Breast epithelium (tissue), 4 donors: ENCODE measurements at regions not wholly inside any gene's neighbourhood (a gene's known extent, or its start where the extent isn't known, plus 50 kb on each side); places are given as distances from the start of the nearest gene placed in this dataset.
A peak's percentile ranks its signal among the peaks of the same experiment; 100 is the strongest.

ENCODE experiments used
- DNase-seq, 2 donors: peaks; one replicate each; pipeline ENCODE4 v3.0.0-alpha.2; 2019; ENCODE audit warnings: low spot score in 2 of 2
- H3K27ac ChIP-seq, 2 donors: fragments of 200-600 bp; sonication (generic) in 1 of 2; one replicate each; pipeline ENCODE4 v1.5.1; 2016 to 2019; ENCODE audit warnings: mild to moderate bottlenecking in 1 of 2
- H3K27me3 ChIP-seq, 2 donors: fragments of 200-600 bp; sonication (generic) in 1 of 2; one replicate each; pipeline versions ENCODE4 v1.5.1 to v1.6.0; 2017 to 2019; ENCODE audit warnings: control low read depth in 1 of 2, mild to moderate bottlenecking in 1 of 2
- H3K36me3 ChIP-seq: fragments of 200-600 bp; one replicate; pipeline ENCODE4 v1.5.1; 2019
- H3K4me1 ChIP-seq, 2 donors: fragments of 200-600 bp; sonication (generic); one replicate each; pipeline ENCODE4 v1.5.1; 2016 to 2019; ENCODE audit warnings: control low read depth in 1 of 2
- H3K4me3 ChIP-seq, 3 donors: fragments of 200-600 bp; sonication (generic); 1 replicate in 2 of 3; 2 replicates in 1 of 3; pipeline ENCODE4 v1.5.1; 2016 to 2019; ENCODE audit warnings: mild to moderate bottlenecking in 3 of 3, moderate library complexity in 2 of 3
- H3K9me3 ChIP-seq, 2 donors: fragments of 200-600 bp; sonication (generic) in 1 of 2; one replicate each; pipeline ENCODE4 v1.5.1; 2016 to 2019; ENCODE audit warnings: control low read depth in 1 of 2
- POLR2AphosphoS5 ChIP-seq, 3 donors: sonication (generic); formaldehyde crosslinking; IDR thresholded peaks; one replicate each; pipeline ENCODE4 v1.6.1; 2017; ENCODE audit warnings: antibody characterized with exemption in 3 of 3
- intact Hi-C: fragments of 100-400 bp; cut with DNase I; formaldehyde crosslinking; loops from one replicate; pipeline ENCODE4 v1.15.1; 2023; ENCODE audit warnings: low total_unique reads

- TF ChIP-seq POLR2AphosphoS5 (IDR thresholded peaks at IDR 0.05): no peak
- no peaks in the 10 kb centered on the region for H3K27me3 ChIP-seq
- no peaks in the 10 kb centered on the region for H3K9me3 ChIP-seq
- DNase-seq: no peak
- H3K4me3 ChIP-seq: no peak overlapping the region
- no peaks in the 10 kb centered on the region for H3K36me3 ChIP-seq
- H3K4me1 ChIP-seq: no peaks in the 10 kb centered on the region
- intact Hi-C loops: loop anchor here (5.0 kb wide), 1 partner anchor 82 kb away; no protein-coding TSS in a partner anchor
- H3K27ac ChIP-seq: peak overlapping the region in 1 of 2 donors; percentile 22
These were observed 50.1 kb upstream of the RHOU start for GRCh38 chr1:228685081-228685660.
